ENCODE measurements at regions not wholly inside any gene's neighbourhood (a gene's known extent, or its start where the extent isn't known, plus 50 kb on each side); places are given as distances from the start of the nearest gene placed in this dataset.

DNA sequence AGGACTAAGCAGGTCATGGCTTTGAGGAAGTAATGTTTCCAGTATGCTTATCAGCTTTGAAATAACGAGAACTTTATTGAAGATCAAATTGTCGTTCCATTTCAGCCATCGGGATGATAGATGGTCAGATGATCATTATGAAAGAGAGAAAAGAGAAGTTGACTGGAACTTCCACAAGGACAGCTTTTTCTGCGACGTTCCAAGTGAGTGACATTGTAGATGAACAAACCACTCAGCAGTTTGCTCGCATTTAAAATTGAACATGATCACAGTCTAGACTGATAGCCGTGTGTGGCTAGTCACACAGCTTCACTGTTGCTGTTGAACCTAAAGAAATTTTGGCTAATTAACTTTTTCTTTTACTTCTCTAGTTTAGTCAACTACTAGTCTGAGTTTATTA, 151.1 kb downstream of the TLR5 start:
- TF ChIP-seq HOXB5 (CRISPR knock-in tag; IDR thresholded peaks at IDR 0.05) (no peak), POLR2A (IDR thresholded peaks at IDR 0.05; ENCODE audit: low read length) (no peak), POLR2AphosphoS2 (conservative IDR thresholded peaks at IDR 0.05; ENCODE audit: low read length) (no peak), EHMT2 (IDR thresholded peaks at IDR 0.05; ENCODE audit: low read depth) (no peak), RCOR1 (IDR thresholded peaks at IDR 0.05; ENCODE audit: low read depth, low read length) (no peak), BCL3 (IDR thresholded peaks at IDR 0.05) (no peak), CHD4 (IDR thresholded peaks at IDR 0.05; ENCODE audit: borderline replicate concordance) (no peak), RNF2 (IDR thresholded peaks at IDR 0.05; ENCODE audit: borderline replicate concordance, low read depth) (no peak), CEBPB (IDR thresholded peaks at IDR 0.05) (no peak), RFX5 (IDR thresholded peaks at IDR 0.05) (no peak), NR3C1 (IDR thresholded peaks at IDR 0.05) (no peak), EP300 (IDR thresholded peaks at IDR 0.05) (no peak)
- TF ChIP-seq, protein P1, sequence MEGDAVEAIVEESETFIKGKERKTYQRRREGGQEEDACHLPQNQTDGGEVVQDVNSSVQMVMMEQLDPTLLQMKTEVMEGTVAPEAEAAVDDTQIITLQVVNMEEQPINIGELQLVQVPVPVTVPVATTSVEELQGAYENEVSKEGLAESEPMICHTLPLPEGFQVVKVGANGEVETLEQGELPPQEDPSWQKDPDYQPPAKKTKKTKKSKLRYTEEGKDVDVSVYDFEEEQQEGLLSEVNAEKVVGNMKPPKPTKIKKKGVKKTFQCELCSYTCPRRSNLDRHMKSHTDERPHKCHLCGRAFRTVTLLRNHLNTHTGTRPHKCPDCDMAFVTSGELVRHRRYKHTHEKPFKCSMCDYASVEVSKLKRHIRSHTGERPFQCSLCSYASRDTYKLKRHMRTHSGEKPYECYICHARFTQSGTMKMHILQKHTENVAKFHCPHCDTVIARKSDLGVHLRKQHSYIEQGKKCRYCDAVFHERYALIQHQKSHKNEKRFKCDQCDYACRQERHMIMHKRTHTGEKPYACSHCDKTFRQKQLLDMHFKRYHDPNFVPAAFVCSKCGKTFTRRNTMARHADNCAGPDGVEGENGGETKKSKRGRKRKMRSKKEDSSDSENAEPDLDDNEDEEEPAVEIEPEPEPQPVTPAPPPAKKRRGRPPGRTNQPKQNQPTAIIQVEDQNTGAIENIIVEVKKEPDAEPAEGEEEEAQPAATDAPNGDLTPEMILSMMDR (IDR thresholded peaks at IDR 0.05): no peak
- TF ChIP-seq, protein P2, sequence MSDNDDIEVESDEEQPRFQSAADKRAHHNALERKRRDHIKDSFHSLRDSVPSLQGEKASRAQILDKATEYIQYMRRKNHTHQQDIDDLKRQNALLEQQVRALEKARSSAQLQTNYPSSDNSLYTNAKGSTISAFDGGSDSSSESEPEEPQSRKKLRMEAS (IDR thresholded peaks at IDR 0.05): no peak
